Loucy (cell line): ENCODE measurements at regions not wholly inside any gene's neighbourhood (a gene's known extent, or its start where the extent isn't known, plus 50 kb on each side); places are given as distances from the start of the nearest gene placed in this dataset.

Source experiments
- CTCF ChIP-seq: fragments of 200-600 bp; sonication (generic); conservative IDR thresholded peaks from 2 replicates; pipeline ENCODE4 v1.5.1; 2014; ENCODE audit warnings: mild to moderate bottlenecking, antibody characterized with exemption, low read length
- EZH2phosphoT487 ChIP-seq: fragments of 200-600 bp; IDR thresholded peaks from 2 replicates; pipeline ENCODE4 v1.6.1; 2018; ENCODE audit warnings: antibody characterized with exemption, mild to moderate bottlenecking, moderate library complexity, borderline replicate concordance

GRCh38 chr3:28682121-28682520 is 333.5 kb upstream of the AZI2 start:
- TF ChIP-seq CTCF: no peak
- no peak for TF ChIP-seq EZH2phosphoT487
